Lower leg skin (tissue), 4 donors: ENCODE measurements at regions not wholly inside any gene's neighbourhood (a gene's known extent, or its start where the extent isn't known, plus 50 kb on each side); places are given as distances from the start of the nearest gene placed in this dataset.

Experiments
- DNase-seq, 2 donors: peaks; one replicate each; pipeline ENCODE4 v3.0.0-alpha.2; 2019; ENCODE audit warnings: low spot score in 2 of 2
- H3K4me3 ChIP-seq: fragments of 200-600 bp; sonication (generic); 2 replicates; pipeline ENCODE4 v1.5.1; 2017; ENCODE audit warnings: mild to moderate bottlenecking, low read depth; ENCODE audit not compliant: poor library complexity, severe bottlenecking
- CTCF ChIP-seq, 3 donors: fragments of 450-650 bp; IDR thresholded peaks; one replicate each; pipeline ENCODE4 v1.5.1; 2016; ENCODE audit warnings: antibody characterized with exemption in 3 of 3, mild to moderate bottlenecking in 3 of 3, moderate library complexity in 2 of 3
- POLR2A ChIP-seq, 2 donors: fragments of 450-650 bp; IDR thresholded peaks; one replicate each; pipeline ENCODE4 v1.6.1; 2016 to 2017; ENCODE audit warnings: antibody characterized with exemption in 2 of 2, mild to moderate bottlenecking in 1 of 2, moderate library complexity in 1 of 2
- WGBS, 2 donors: methylation state at CpG; one replicate each; pipeline ENCODE4 v1.1.5; 2018; 5-methylcytosine and 5-hydroxymethylcytosine counted together
- intact Hi-C: fragments of 100-400 bp; cut with DNase I; formaldehyde crosslinking; loops from one replicate; pipeline ENCODE4 v1.15.0; 2023; ENCODE audit warnings: low total_unique reads

GRCh38 chr7:80563561-80564327, 51.9 kb upstream of the GNAT3 start:
- intact Hi-C loops: no loop called here
- H3K4me3 ChIP-seq: no peak overlapping the region
- DNase-seq: no peak
- 68 to 78% methylated on average over 7 of the region's 7 CpGs for WGBS, 2 donors
- TF ChIP-seq CTCF (IDR thresholded peaks at IDR 0.05) (no peak), POLR2A (IDR thresholded peaks at IDR 0.05) (no peak)

- TF ChIP-seq CTCF (IDR thresholded peaks at IDR 0.05) (no peak), POLR2A (IDR thresholded peaks at IDR 0.05) (no peak)
- intact Hi-C loops: no loop called here
- no peak overlapping the region for H3K4me3 ChIP-seq
- WGBS, 2 donors: 78 to 91% methylated on average over 3 of the region's 3 CpGs
- DNase-seq: no peak
Measured at GRCh38 chr7:80565554-80565953, 53.7 kb upstream of the GNAT3 start.

- intact Hi-C loops: no loop called here
- DNase-seq: no peak
- TF ChIP-seq POLR2A (IDR thresholded peaks at IDR 0.05): no peak
- 92% methylated on average over 4 of the region's 4 CpGs for whole genome bisulfite sequencing, 2 donors
- H3K4me3 ChIP-seq: no peak overlapping the region
Measured at GRCh38 chr7:80581486-80582260, 56.8 kb upstream of the CD36 start.

- intact Hi-C loops: no loop called here
- H3K4me3 ChIP-seq: no peak overlapping the region
- TF ChIP-seq CTCF (IDR thresholded peaks at IDR 0.05) (no peak), POLR2A (IDR thresholded peaks at IDR 0.05) (no peak)
- 59 to 66% methylated on average over 2 of the region's 2 CpGs for WGBS, 2 donors
- DNase-seq: no peak
Measured at GRCh38 chr7:80583901-80584300, 54.5 kb upstream of the CD36 start.

GRCh38 chr7:80584778-80585177, 53.7 kb upstream of the CD36 start:
- intact Hi-C loops: loop anchor here (5.0 kb wide), 1 partner anchor 1968 kb away; no protein-coding TSS in a partner anchor
- TF ChIP-seq POLR2A (IDR thresholded peaks at IDR 0.05) (no peak), CTCF (IDR thresholded peaks at IDR 0.05) (no peak)
- H3K4me3 ChIP-seq: no peak overlapping the region
- no peak for DNase-seq

- intact Hi-C loops: loop anchor here (5.0 kb wide), 1 partner anchor 1965 kb away; no protein-coding TSS in a partner anchor
- DNase-seq: no peak
- TF ChIP-seq CTCF (IDR thresholded peaks at IDR 0.05) (no peak), POLR2A (IDR thresholded peaks at IDR 0.05) (no peak)
- no peak overlapping the region for H3K4me3 ChIP-seq
- 51 to 59% methylated on average over 1 of the region's 1 CpG for WGBS, 2 donors
Measured at GRCh38 chr7:80587538-80587937, 50.9 kb upstream of the CD36 start.
